IPS DF 19.7 (cell line): ENCODE measurements at regions not wholly inside any gene's neighbourhood (a gene's known extent, or its start where the extent isn't known, plus 50 kb on each side); places are given as distances from the start of the nearest gene placed in this dataset.
"Not testable (repeated sequence)": the region's sequence is repeated elsewhere in the genome, so short reads cannot be mapped to it uniquely, and the experiment has no call there.

ENCODE experiments used
- DNase-seq: peaks from one replicate; pipeline ENCODE4 v3.0.0-alpha.2; 2013; ENCODE audit warnings: low read depth, low spot score

- DNase-seq = peak; percentile 40
Observed at GRCh38 chr2:64918220-64918886, 70.8 kb upstream of the SLC1A4 start.

DNA sequence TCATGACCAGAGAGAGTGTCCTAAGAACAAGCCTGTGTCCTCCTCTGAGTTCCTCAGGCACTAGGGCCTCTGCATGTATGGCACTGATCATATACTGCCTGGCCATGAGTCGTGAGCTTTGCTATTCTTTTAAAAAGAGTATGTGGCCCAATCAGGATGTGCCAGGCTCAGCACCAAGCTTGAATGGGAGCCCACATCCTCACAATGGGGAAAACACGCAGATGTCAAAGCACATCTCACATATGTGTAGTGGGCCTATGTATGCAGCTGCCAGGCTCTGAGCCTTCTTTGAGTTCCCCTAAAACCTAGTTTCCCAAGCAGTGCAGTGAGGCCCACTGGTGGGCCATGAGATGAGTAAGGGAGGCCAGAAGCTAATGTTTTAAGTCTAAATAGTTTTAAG, 69.9 kb upstream of the SLC1A4 start:
- no peak for DNase-seq

DNA sequence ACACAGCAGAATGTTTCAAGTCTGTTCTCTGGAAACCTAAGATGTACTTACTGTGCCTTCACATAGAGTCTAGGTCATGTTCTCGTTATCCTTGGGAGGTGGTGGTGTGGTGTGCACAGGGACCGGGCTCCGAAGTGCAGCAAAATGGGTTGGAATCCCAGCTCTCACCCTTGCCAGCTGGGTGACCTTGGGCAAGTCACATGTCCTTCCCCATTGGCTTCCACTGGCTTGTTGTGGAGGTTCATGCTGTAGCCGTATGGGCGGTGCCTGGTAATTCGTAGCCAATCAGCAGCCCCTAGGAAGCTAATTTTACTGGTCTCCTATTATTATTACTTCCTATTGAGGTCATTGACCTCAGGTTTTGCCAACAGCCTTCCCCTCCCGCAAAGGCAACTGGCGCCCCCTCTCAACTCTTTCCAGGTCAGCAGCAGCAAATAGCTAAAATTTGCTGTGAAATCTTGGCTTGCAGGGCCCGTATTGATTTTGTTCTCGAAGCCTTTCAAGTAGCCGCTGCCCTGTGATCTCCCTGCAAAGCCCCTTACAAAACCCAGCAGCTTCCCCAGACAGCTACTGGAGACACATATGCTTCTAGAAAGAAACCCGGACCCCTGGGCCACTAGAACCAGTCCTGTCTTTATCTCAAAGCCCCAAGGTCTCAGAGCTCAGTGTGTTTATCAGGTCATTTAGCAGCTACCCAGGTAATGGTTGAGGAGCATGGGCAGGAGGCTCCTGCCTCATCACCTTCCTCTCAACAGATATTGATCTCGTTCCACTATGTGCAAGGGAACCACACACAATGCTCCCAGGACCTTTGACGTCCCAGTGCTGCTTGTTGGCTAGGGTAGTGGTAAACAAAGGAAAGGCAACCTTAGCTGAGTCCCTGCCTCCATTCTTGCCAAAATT, 66.5 kb upstream of the SLC1A4 start:
- DNase-seq = no peak

DNA sequence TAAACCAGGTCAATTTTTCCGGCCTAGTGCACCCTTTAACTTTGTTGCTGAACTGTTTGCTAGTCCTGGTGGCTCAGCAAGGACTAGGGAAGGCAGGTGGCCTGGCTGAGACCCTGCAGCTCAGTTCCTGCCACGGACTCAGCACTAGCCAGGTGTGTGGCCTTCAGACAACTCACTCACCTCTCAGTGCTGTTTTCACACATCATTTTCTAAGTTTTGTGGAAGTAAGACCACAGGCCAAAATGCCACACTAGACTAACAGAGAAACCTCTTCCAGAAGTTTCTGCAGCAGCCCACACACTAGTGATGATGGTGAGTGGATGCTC, 65.9 kb upstream of the SLC1A4 start:
- DNase-seq = no peak

DNA sequence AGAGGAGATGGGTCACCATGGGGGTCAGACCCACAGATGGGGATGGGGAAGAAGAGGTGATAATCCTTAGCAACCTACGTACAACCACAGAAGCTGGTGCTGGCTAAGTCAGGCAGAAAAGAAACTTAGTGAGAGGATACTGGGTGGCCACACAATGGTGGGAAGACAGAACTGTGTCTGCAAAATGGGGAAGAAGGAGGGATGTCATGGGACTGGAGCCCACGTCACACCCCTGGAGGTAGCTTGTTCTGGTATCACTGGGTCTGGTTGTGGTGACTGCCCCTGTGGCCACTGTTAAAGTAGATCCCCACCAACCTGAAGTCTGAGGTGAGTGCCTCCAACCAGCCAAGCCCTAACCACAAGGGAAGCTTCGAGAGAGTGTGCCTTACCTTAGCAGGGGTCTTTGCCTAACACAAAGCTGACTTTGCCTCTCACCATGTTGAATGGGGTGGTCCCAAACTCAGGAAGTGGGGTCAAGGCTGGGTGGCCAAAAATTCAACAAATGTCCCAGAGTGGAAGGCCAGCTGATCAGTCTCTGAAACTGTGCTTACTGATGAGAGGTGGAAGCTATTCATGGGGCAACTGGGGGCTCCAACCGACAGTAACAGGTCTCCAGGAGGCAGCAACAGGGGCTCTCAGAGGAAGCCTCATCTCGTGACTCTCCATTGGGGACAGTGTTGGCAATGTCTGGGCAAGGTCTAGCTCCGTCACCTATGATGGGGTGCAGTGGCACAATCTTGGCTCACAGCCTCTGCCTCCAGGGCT, 64.8 kb upstream of the SLC1A4 start:
- no peak for DNase-seq

DNA sequence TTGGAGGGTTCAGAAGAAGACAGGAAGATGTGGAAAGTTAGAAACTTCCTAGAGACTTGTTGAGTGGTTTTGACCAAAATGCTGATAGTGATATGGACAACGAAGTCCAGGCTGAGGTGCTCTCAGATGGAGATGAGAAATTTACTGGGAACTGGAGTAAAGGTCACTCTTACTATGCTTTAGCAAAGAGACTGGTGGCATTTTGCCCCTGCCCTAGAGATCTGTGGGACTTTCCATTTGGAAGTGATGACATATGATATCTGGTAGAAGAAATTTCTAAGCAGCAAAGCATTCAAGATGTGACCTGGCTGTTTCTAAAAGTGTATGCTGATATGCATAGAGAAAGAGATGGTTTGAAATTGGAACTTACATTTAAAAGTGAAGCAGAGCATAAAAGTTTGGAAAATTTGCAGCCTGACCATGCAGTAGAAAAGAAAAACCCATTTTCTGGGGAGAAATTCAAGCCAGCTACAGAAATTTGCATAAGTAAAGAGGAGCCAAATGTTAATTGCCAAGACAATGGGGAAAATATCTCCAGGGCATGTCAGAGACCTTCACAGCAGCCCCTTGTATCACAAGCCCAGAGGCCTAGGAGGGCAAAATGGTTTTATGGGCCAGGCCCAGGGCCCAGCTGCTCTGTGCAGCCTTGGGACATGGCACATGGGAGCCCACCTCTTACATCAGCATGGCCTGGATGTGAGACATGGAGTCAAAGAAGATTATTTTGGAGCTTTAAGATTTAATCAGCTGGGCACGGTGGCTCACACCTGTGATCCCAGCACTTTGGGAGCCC, 63.1 kb upstream of the SLC1A4 start:
- DNase-seq = not testable (repeated sequence)

GRCh38 chr2:64928813-64929212, 60.4 kb upstream of the SLC1A4 start:
- DNase-seq = no peak

DNA sequence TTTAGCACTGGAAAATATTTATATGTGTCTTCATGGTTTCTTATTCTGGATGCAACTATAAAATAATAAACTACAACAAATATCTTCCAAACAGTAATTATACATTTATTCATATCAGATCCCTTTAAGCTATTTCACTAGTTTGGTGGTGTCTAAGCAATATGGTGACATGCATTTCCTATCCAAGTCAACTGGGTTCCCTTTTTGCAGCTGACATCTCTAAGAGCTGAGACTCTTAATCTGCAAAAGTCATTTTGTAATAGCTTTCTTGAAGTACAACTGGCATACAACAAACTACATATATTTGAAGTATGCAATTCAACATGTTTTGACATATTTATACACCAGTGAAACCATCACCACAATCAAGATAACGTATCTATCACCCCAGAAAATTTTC, 59.9 kb upstream of the SLC1A4 start:
- DNase-seq = no peak

DNA sequence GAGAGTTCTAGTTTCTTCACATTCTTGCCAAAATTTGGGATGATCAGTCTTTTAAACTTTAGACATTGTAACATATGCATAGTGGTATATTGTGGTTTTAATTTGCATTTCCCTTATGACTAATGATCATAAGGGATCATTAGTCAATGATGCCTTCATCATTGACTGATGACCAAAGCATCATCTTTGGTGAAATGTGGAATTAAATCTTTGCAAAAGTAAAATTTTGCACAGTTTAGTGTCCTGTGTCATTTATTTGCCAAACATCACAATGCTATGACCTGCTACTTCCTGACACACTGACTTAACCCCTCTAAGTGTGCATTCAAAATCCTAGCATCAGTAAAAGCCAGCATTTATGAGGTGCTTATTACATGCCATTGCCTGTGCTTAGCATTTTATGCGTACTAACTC, 58.9 kb upstream of the SLC1A4 start:
- DNase-seq = no peak

GRCh38 chr2:64931246-64932115, 57.7 kb upstream of the SLC1A4 start:
- no peak for DNase-seq

DNA sequence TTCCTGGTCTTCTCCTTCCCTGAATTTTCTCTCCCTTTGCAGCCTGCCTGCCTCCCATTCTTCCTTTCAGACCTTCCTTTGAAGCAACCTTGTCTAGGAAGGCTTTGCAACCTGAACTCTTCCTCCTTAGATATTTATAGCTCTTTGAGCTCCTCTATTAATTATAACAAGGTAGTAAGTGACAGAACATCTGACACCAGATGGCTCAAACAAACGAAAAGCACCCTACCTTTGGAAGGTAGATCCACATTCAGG, 57.2 kb upstream of the SLC1A4 start:
- DNase-seq = no peak

GRCh38 chr2:64932371-64933216, 56.6 kb upstream of the SLC1A4 start:
- no peak for DNase-seq

- DNase-seq = no peak
Observed at GRCh38 chr2:64934530-64934929, 54.7 kb upstream of the SLC1A4 start.

- DNase-seq = no peak
Observed at GRCh38 chr2:64936809-64937208, 52.4 kb upstream of the SLC1A4 start.

DNA sequence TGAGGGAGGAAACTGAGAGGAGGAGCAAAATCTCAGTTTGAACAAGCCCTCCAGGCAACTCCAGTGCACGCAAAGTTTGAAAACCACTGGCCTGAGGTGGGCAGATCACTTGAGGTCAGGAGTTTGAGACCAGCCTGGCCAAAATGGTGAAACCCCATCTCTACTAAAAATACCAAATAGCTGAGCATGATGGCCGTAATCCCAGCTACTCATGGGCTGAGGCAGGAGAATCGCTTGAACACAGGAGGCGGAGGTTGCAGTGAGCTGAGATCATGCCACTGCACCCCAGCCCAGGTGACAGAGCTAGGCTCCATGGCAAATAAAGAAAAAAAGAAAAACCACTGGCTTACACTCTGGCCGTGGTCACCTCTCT, 51.9 kb upstream of the SLC1A4 start:
- DNase-seq = not testable (repeated sequence)

DNA sequence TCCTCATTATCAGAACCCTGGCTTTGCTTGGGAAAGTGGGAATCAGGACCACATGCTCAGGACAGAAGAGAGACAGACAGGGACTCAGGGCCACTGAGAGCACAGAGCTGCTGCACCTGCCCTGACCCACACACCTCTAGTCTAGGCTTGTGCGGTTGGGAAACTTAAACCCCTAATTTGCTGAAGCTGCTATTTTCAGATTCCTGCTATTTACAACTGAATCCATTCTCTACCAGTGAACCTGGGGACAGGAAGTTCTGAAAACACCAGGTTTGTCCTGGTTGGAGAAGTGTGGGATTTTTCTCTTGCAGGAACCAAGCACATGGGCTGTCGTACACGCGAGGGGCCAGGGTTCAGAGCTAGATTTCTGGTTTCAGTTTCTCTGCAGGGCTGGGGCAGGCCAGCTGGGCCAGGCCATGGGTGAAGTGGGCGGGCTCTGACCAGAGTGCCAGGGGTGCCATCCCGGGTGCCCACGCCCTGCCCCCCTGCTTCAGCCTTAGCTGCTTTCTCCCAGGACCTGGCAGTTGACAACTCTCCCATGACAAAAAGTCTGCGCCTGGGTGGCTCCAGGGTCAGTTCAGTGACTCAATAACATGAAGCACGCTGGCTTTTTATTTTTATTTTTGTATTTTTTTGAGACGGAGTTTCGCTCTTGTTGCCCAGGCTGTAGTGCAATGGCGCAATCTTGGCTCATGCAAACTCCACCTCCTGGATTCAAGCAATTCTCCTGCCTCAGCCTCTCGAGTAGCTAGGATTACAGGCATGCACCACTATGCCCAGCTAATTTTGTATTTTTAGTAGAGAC, 51.3 kb upstream of the SLC1A4 start:
- no peak for DNase-seq

- no peak for DNase-seq
Observed at GRCh38 chr2:64938607-64939285, 50.5 kb upstream of the SLC1A4 start.

- DNase-seq = no peak
Observed at GRCh38 chr2:64939332-64939917, 49.8 kb upstream of the SLC1A4 start.
